HepG2 (cell line): ENCODE measurements at regions not wholly inside any gene's neighbourhood (a gene's known extent, or its start where the extent isn't known, plus 50 kb on each side); places are given as distances from the start of the nearest gene placed in this dataset.

Source experiments
- ATAC-seq: fragments of 200-7000 bp; cut with Tn5 transposase; 3 replicates; pipeline ENCODE4 v1.9.1; 2020; ENCODE audit warnings: mild to moderate bottlenecking, moderate library complexity
- BruUV-seq: library from RNA; stranded (reverse); fragments of 400-500 nt; replicated peaks from 2 replicates; lab custom pipeline; 2021; lab: Mats Ljungman, UMichigan
- CTCF ChIA-PET: fragments of 300-600 bp; formaldehyde crosslinking; extraction: SDS; loops from one replicate; lab custom pipeline; 2021; ENCODE audit warnings: low total read pairs, inconsistent platforms, low intra/inter-chr PET ratio; lab: Yijun Ruan, JAX
- POLR2A ChIA-PET: fragments of 350-600 bp; sonication (Branson Sonifier 250); formaldehyde crosslinking; loops from one replicate; lab custom pipeline; 2020; ENCODE audit warnings: antibody characterized with exemption, inconsistent platforms; lab: Yijun Ruan, JAX
- DNase-seq: peaks from one replicate; pipeline ENCODE4 v3.0.0-alpha.2; 2015; ENCODE audit warnings: low spot score
- FAIRE-seq: peaks from 3 replicates; lab custom pipeline; 2011; peaks lifted over from hg19 to GRCh38; lab: Jason Lieb, UNC
- H2AFZ ChIP-seq: one replicate; pipeline ENCODE4 v1.6.1; 2011; ENCODE audit warnings: low read length, inconsistent platforms
- H3K27ac ChIP-seq: fragments of 300-600 bp; 3 replicates; pipeline ENCODE4 v1.8.0; 2011; ENCODE audit warnings: mixed run types, mild to moderate bottlenecking, mixed read lengths, low read length, inconsistent platforms; ENCODE audit not compliant: insufficient read depth; ENCODE audit errors: extremely low read length
- H3K27me3 ChIP-seq, 2 experiments: fragments of 200-600 bp in 1 of 2; 2 replicates in 1 of 2; 3 replicates in 1 of 2; pipeline versions ENCODE4 v1.6.0 to v1.8.0; 2011; ENCODE audit warnings: low read length in 2 of 2, mild to moderate bottlenecking in 2 of 2, moderate library complexity in 2 of 2, inconsistent platforms in 1 of 2; ENCODE audit not compliant: insufficient read depth in 2 of 2, control insufficient read depth in 1 of 2
- H3K36me3 ChIP-seq, 2 experiments: fragments of 200-600 bp in 1 of 2; replicated peaks in 1 of 2; 2 replicates in 1 of 2; 3 replicates in 1 of 2; pipeline versions ENCODE4 v1.5.1 to v1.8.0; 2011; ENCODE audit warnings: low read length in 2 of 2, inconsistent platforms in 1 of 2; ENCODE audit not compliant: insufficient read depth in 2 of 2, control insufficient read depth in 1 of 2
- H3K4me1 ChIP-seq: 2 replicates; pipeline ENCODE4 v1.5.1; 2012; ENCODE audit warnings: low read length, inconsistent platforms; ENCODE audit not compliant: insufficient read depth
- H3K4me2 ChIP-seq: 2 replicates; pipeline ENCODE4 v1.6.0; 2011; ENCODE audit warnings: low read depth, low read length, inconsistent platforms
- H3K4me3 ChIP-seq, 3 experiments: fragments of 200-600 bp in 1 of 3; sonication (generic), shearing (Covaris generic) in 1 of 3; replicated peaks in 1 of 3; 2 replicates each; pipeline ENCODE4 v1.5.1; 2011 to 2016; ENCODE audit warnings: low read length in 3 of 3, inconsistent platforms in 2 of 3, low read depth in 2 of 3, mild to moderate bottlenecking in 2 of 3, control low read depth in 1 of 3, mixed read lengths in 1 of 3; ENCODE audit not compliant: insufficient read depth in 1 of 3
- H3K79me2 ChIP-seq: one replicate; pipeline ENCODE4 v1.6.1; 2011; ENCODE audit warnings: low read length, inconsistent platforms; ENCODE audit not compliant: insufficient read depth
- H3K9ac ChIP-seq: 2 replicates; pipeline ENCODE4 v1.6.0; 2011; ENCODE audit warnings: mild to moderate bottlenecking, low read depth, low read length, inconsistent platforms; ENCODE audit not compliant: insufficient read depth
- H3K9me3 ChIP-seq: 2 replicates; pipeline ENCODE4 v1.5.1; 2012; ENCODE audit warnings: mild to moderate bottlenecking, low read length
- H4K20me1 ChIP-seq: 2 replicates; pipeline ENCODE4 v1.6.0; 2011; ENCODE audit warnings: inconsistent platforms, mild to moderate bottlenecking, low read length, moderate library complexity; ENCODE audit not compliant: insufficient read depth
- MEF2D ChIP-seq: sonication (generic); formaldehyde crosslinking; IDR thresholded peaks from 2 replicates; pipeline ENCODE4 v1.5.1; 2020; ENCODE audit warnings: mild to moderate bottlenecking, missing genetic modification reagents
- RELA ChIP-seq: sonication (generic); formaldehyde crosslinking; IDR thresholded peaks from 2 replicates; pipeline ENCODE4 v1.4.0; 2020; ENCODE audit warnings: missing genetic modification reagents
- ZUFSP ChIP-seq: sonication (generic); formaldehyde crosslinking; IDR thresholded peaks from 2 replicates; pipeline ENCODE4 v1.9.0; 2021; ENCODE audit warnings: missing genetic modification reagents, mild to moderate bottlenecking, borderline replicate concordance
- in situ Hi-C: cut with HindIII; loops from 2 replicates; pipeline ENCODE4 v1.10.0; 2017; ENCODE audit warnings: low pct_unique_long_range_greater_than_20kb; ENCODE audit not compliant: extremely low pct_ligation_motif_present
- intact Hi-C: fragments of 100-400 bp; cut with micrococcal nuclease; formaldehyde crosslinking; loops from one replicate; pipeline ENCODE4 v1.10.0; 2022; ENCODE audit not compliant: unreplicated experiment
- TF ChIP-seq, protein P1 (sequence below): IDR thresholded peaks from 2 replicates; pipeline ENCODE4 v1.6.1; 2016; ENCODE audit warnings: low read depth, missing genetic modification reagents, missing compliant biosample characterization

GRCh38 chr5:73352649-73353230, 95.8 kb downstream of the FOXD1 start:
- intact Hi-C loops (no loop called here), in situ Hi-C loops (no loop called here)
- H3K27me3 ChIP-seq = peaks cover 0 to 9% of the 10 kb centered on the region in 2 experiments; a peak in 1 of 5 replicates
- no peak overlapping the region for H3K4me3 ChIP-seq
- H3K4me2 ChIP-seq = no peak overlapping the region
- no peak for ATAC-seq
- no peaks in the 10 kb centered on the region for H3K36me3 ChIP-seq
- BruUV-seq = no TSS peak
- no peaks in the 10 kb centered on the region for H4K20me1 ChIP-seq
- ChIA-PET CTCF (no interaction called here), POLR2A (no interaction called here)
- H3K9ac ChIP-seq = no peak overlapping the region
- H3K4me1 ChIP-seq = no peaks in the 10 kb centered on the region
- H3K9me3 ChIP-seq = no peaks in the 10 kb centered on the region
- FAIRE-seq = no peak
- no peaks in the 10 kb centered on the region for H3K79me2 ChIP-seq
- no peak overlapping the region for H2AFZ ChIP-seq
- TF ChIP-seq RELA (CRISPR knock-in tag) = no peak
- no peak for TF ChIP-seq MEF2D (CRISPR knock-in tag)
- no peak for TF ChIP-seq ZUFSP (CRISPR knock-in tag)
- TF ChIP-seq, protein P1, sequence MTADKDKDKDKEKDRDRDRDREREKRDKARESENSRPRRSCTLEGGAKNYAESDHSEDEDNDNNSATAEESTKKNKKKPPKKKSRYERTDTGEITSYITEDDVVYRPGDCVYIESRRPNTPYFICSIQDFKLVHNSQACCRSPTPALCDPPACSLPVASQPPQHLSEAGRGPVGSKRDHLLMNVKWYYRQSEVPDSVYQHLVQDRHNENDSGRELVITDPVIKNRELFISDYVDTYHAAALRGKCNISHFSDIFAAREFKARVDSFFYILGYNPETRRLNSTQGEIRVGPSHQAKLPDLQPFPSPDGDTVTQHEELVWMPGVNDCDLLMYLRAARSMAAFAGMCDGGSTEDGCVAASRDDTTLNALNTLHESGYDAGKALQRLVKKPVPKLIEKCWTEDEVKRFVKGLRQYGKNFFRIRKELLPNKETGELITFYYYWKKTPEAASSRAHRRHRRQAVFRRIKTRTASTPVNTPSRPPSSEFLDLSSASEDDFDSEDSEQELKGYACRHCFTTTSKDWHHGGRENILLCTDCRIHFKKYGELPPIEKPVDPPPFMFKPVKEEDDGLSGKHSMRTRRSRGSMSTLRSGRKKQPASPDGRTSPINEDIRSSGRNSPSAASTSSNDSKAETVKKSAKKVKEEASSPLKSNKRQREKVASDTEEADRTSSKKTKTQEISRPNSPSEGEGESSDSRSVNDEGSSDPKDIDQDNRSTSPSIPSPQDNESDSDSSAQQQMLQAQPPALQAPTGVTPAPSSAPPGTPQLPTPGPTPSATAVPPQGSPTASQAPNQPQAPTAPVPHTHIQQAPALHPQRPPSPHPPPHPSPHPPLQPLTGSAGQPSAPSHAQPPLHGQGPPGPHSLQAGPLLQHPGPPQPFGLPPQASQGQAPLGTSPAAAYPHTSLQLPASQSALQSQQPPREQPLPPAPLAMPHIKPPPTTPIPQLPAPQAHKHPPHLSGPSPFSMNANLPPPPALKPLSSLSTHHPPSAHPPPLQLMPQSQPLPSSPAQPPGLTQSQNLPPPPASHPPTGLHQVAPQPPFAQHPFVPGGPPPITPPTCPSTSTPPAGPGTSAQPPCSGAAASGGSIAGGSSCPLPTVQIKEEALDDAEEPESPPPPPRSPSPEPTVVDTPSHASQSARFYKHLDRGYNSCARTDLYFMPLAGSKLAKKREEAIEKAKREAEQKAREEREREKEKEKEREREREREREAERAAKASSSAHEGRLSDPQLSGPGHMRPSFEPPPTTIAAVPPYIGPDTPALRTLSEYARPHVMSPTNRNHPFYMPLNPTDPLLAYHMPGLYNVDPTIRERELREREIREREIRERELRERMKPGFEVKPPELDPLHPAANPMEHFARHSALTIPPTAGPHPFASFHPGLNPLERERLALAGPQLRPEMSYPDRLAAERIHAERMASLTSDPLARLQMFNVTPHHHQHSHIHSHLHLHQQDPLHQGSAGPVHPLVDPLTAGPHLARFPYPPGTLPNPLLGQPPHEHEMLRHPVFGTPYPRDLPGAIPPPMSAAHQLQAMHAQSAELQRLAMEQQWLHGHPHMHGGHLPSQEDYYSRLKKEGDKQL (CRISPR knock-in tag) = no peak
- TF ChIP-seq, all 625 proteins: peak for 0
- DNase-seq = no peak
- H3K27ac ChIP-seq = no peak overlapping the region
